Gastrocnemius medialis (tissue), 4 donors: ENCODE measurements at regions not wholly inside any gene's neighbourhood (a gene's known extent, or its start where the extent isn't known, plus 50 kb on each side); places are given as distances from the start of the nearest gene placed in this dataset.

Experiments used
- CTCF ChIP-seq, 5 experiments: fragments of 450-650 bp in 3 of 5; fragments of 200-600 bp in 2 of 5; sonication (generic) in 2 of 5; IDR thresholded peaks in 4 of 5; conservative IDR thresholded peaks in 1 of 5; 1 replicate in 4 of 5; 2 replicates in 1 of 5; pipeline ENCODE4 v1.5.1; 2016 to 2019; ENCODE audit warnings: antibody characterized with exemption in 5 of 5, mild to moderate bottlenecking in 3 of 5, moderate library complexity in 3 of 5
- POLR2A ChIP-seq, 2 donors: fragments of 450-650 bp; IDR thresholded peaks; one replicate each; pipeline ENCODE4 v1.6.1; 2017; ENCODE audit warnings: antibody characterized with exemption in 2 of 2, mild to moderate bottlenecking in 2 of 2, moderate library complexity in 2 of 2

- TF ChIP-seq CTCF (IDR thresholded peaks at IDR 0.05 in 4 of 5, conservative IDR thresholded peaks at IDR 0.05 in 1 of 5), result no peak
- TF ChIP-seq POLR2A (IDR thresholded peaks at IDR 0.05), result no peak
Observed at GRCh38 chr3:135598597-135598996, 366.9 kb upstream of the PPP2R3A start.
